ENCODE measurements at regions not wholly inside any gene's neighbourhood (a gene's known extent, or its start where the extent isn't known, plus 50 kb on each side); places are given as distances from the start of the nearest gene placed in this dataset.

GRCh38 chr3:102750322-102750721, 315.5 kb downstream of the ZPLD1 start:
- CTCF ChIA-PET = no interaction called here
- TF ChIP-seq, protein P1, sequence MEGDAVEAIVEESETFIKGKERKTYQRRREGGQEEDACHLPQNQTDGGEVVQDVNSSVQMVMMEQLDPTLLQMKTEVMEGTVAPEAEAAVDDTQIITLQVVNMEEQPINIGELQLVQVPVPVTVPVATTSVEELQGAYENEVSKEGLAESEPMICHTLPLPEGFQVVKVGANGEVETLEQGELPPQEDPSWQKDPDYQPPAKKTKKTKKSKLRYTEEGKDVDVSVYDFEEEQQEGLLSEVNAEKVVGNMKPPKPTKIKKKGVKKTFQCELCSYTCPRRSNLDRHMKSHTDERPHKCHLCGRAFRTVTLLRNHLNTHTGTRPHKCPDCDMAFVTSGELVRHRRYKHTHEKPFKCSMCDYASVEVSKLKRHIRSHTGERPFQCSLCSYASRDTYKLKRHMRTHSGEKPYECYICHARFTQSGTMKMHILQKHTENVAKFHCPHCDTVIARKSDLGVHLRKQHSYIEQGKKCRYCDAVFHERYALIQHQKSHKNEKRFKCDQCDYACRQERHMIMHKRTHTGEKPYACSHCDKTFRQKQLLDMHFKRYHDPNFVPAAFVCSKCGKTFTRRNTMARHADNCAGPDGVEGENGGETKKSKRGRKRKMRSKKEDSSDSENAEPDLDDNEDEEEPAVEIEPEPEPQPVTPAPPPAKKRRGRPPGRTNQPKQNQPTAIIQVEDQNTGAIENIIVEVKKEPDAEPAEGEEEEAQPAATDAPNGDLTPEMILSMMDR (IDR thresholded peaks at IDR 0.05; ENCODE audit: unreplicated experiment) = no peak
- POLR2A ChIA-PET = no interaction called here
- no peak for DNase-seq (ENCODE audit: unreplicated experiment)
- H3K4me1 Mint-ChIP-seq (ENCODE audit: insufficient read depth, unreplicated experiment) = no peaks in the 10 kb centered on the region
- no TSS peak for BruUV-seq (replicated peaks)
- intact Hi-C loops (cut with micrococcal nuclease) = no loop called here
- H3K9me3 Mint-ChIP-seq (ENCODE audit: unreplicated experiment) = no peaks in the 10 kb centered on the region
- no peak overlapping the region for H3K4me3 Mint-ChIP-seq (ENCODE audit: unreplicated experiment)
- H3K36me3 Mint-ChIP-seq (ENCODE audit: insufficient read depth, unreplicated experiment) = no peaks in the 10 kb centered on the region
- no peak overlapping the region for H3K27ac Mint-ChIP-seq (ENCODE audit: low read depth, unreplicated experiment)
- H3K27me3 Mint-ChIP-seq (ENCODE audit: insufficient read depth, unreplicated experiment) = peaks cover 87% of the 10 kb centered on the region

GRCh38 chr3:102753901-102754300, 319.1 kb downstream of the ZPLD1 start:
- Mint-ChIP-seq H3K27me3 (ENCODE audit: insufficient read depth, unreplicated experiment) (peaks cover 78% of the 10 kb centered on the region), H3K27ac (ENCODE audit: low read depth, unreplicated experiment) (no peak overlapping the region), H3K4me3 (ENCODE audit: unreplicated experiment) (no peak overlapping the region), H3K9me3 (ENCODE audit: unreplicated experiment) (no peaks in the 10 kb centered on the region), H3K4me1 (ENCODE audit: insufficient read depth, unreplicated experiment) (no peaks in the 10 kb centered on the region), H3K36me3 (ENCODE audit: insufficient read depth, unreplicated experiment) (no peaks in the 10 kb centered on the region)
- no peak for DNase-seq (ENCODE audit: unreplicated experiment)
- CTCF ChIA-PET = interaction anchor here (0.6 to 1.1 kb wide), 2 partner anchors 34 to 80 kb away, joined by 3 to 4 read pairs; no protein-coding TSS in a partner anchor
- POLR2A ChIA-PET = no interaction called here
- TF ChIP-seq, protein P1 (IDR thresholded peaks at IDR 0.05; ENCODE audit: unreplicated experiment) = no peak
- intact Hi-C loops (cut with micrococcal nuclease) = no loop called here
- BruUV-seq (replicated peaks) = no TSS peak

- DNase-seq (ENCODE audit: unreplicated experiment) = no peak
- Mint-ChIP-seq H3K4me1 (ENCODE audit: insufficient read depth, unreplicated experiment) (no peaks in the 10 kb centered on the region), H3K27me3 (ENCODE audit: insufficient read depth, unreplicated experiment) (peaks cover 50% of the 10 kb centered on the region), H3K27ac (ENCODE audit: low read depth, unreplicated experiment) (no peak overlapping the region), H3K9me3 (ENCODE audit: unreplicated experiment) (no peaks in the 10 kb centered on the region), H3K4me3 (ENCODE audit: unreplicated experiment) (no peak overlapping the region), H3K36me3 (ENCODE audit: insufficient read depth, unreplicated experiment) (no peaks in the 10 kb centered on the region)
- TF ChIP-seq, protein P1 (IDR thresholded peaks at IDR 0.05; ENCODE audit: unreplicated experiment) = no peak
- ChIA-PET CTCF (no interaction called here), POLR2A (no interaction called here)
- intact Hi-C loops (cut with micrococcal nuclease) = no loop called here
- BruUV-seq (replicated peaks) = no TSS peak
Observed at GRCh38 chr3:102756706-102757105, 321.9 kb downstream of the ZPLD1 start.

DNA sequence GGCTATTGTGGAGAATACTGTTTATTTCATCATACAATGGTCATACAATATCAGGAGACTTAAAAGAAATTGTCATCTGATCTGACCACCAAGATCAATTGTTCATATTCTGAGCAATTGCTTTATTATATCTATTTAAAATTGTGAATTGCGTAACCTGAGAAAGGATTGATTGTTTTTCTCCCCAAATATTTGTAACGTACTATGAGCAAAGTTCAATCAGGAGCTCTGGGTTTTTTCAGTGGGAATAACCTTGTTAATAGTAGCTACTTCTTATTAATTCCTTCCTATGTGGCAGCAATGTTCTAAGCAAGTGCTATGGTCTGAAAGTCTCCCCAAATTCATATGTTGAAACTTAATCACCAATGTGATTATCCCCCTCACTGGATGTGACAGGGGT, 323.1 kb downstream of the ZPLD1 start:
- no peak for DNase-seq (ENCODE audit: unreplicated experiment)
- CTCF ChIA-PET = interaction anchor here (1.8 kb wide), 1 partner anchor 11 kb away, joined by 5 read pairs; no protein-coding TSS in a partner anchor
- TF ChIP-seq, protein P1 (IDR thresholded peaks at IDR 0.05; ENCODE audit: unreplicated experiment) = no peak
- Mint-ChIP-seq H3K36me3 (ENCODE audit: insufficient read depth, unreplicated experiment) (no peaks in the 10 kb centered on the region), H3K4me3 (ENCODE audit: unreplicated experiment) (no peak overlapping the region), H3K4me1 (ENCODE audit: insufficient read depth, unreplicated experiment) (no peaks in the 10 kb centered on the region), H3K9me3 (ENCODE audit: unreplicated experiment) (no peaks in the 10 kb centered on the region), H3K27me3 (ENCODE audit: insufficient read depth, unreplicated experiment) (peaks cover 49% of the 10 kb centered on the region), H3K27ac (ENCODE audit: low read depth, unreplicated experiment) (no peak overlapping the region)
- intact Hi-C loops (cut with micrococcal nuclease) = no loop called here
- POLR2A ChIA-PET = no interaction called here
- no TSS peak for BruUV-seq (replicated peaks)
